ENCODE measurements at regions not wholly inside any gene's neighbourhood (a gene's known extent, or its start where the extent isn't known, plus 50 kb on each side); places are given as distances from the start of the nearest gene placed in this dataset.

GRCh38 chr9:84556556-84556955 is 113.0 kb upstream of the NTRK2 start:
- no peak overlapping the region for H3K4me2 ChIP-seq (ENCODE audit: low read length)
- ATAC-seq, result no peak
- ChIA-PET POLR2A (ENCODE audit: unreplicated experiment) (no interaction called here), CTCF (no interaction called here)
- H3K4me3 ChIP-seq (ENCODE audit: low read length), result no peak overlapping the region
- no peaks in the 10 kb centered on the region for H3K4me1 ChIP-seq (ENCODE audit: insufficient read depth, low read length)
- intact Hi-C loops (cut with micrococcal nuclease), result no loop called here
- no peaks in the 10 kb centered on the region for H3K79me2 ChIP-seq (ENCODE audit: low read length)
- no peaks in the 10 kb centered on the region for H3K27me3 ChIP-seq (ENCODE audit: low read length)
- no TSS peak for BruUV-seq (replicated peaks)
- no peaks in the 10 kb centered on the region for H4K20me1 ChIP-seq (ENCODE audit: low read length)
- H3K9ac ChIP-seq (ENCODE audit: low read length), result no peak overlapping the region
- TF ChIP-seq CTCF (conservative IDR thresholded peaks at IDR 0.05; ENCODE audit: low read depth, low read length) (no peak), EZH2 (IDR thresholded peaks at IDR 0.05; ENCODE audit: low read length, unreplicated experiment) (no peak), EZH2phosphoT487 (IDR thresholded peaks at IDR 0.05; ENCODE audit: borderline replicate concordance, low read length) (no peak)
- DNase-seq, result no peak
- H3K9me3 ChIP-seq (ENCODE audit: low read length), result no peaks in the 10 kb centered on the region
- H3K9me2 ChIP-seq (replicated peaks; ENCODE audit: low read length), result no peaks in the 10 kb centered on the region
- no peak overlapping the region for H3K27ac ChIP-seq (ENCODE audit: low read length)
- no peaks in the 10 kb centered on the region for H3K36me3 ChIP-seq (ENCODE audit: low read depth, low read length)
- H2AFZ ChIP-seq (ENCODE audit: low read length), result no peak overlapping the region
- H3F3A ChIP-seq (ENCODE audit: low read length, unreplicated experiment), result no peaks in the 10 kb centered on the region

- ATAC-seq (no peak), DNase-seq (no peak)
- no peak overlapping the region for H3K4me3 ChIP-seq (ENCODE audit: low read length)
- H3K27me3 ChIP-seq (ENCODE audit: low read length), result no peaks in the 10 kb centered on the region
- H3K9me2 ChIP-seq (replicated peaks; ENCODE audit: low read length), result no peaks in the 10 kb centered on the region
- no peak overlapping the region for H2AFZ ChIP-seq (ENCODE audit: low read length)
- BruUV-seq (replicated peaks), result no TSS peak
- no peaks in the 10 kb centered on the region for H3K4me1 ChIP-seq (ENCODE audit: insufficient read depth, low read length)
- H3K79me2 ChIP-seq (ENCODE audit: low read length), result no peaks in the 10 kb centered on the region
- H3F3A ChIP-seq (ENCODE audit: low read length, unreplicated experiment), result no peaks in the 10 kb centered on the region
- no peak overlapping the region for H3K27ac ChIP-seq (ENCODE audit: low read length)
- ChIA-PET CTCF (no interaction called here), POLR2A (ENCODE audit: unreplicated experiment) (no interaction called here)
- H3K4me2 ChIP-seq (ENCODE audit: low read length), result no peak overlapping the region
- H4K20me1 ChIP-seq (ENCODE audit: low read length), result no peaks in the 10 kb centered on the region
- H3K9me3 ChIP-seq (ENCODE audit: low read length), result no peaks in the 10 kb centered on the region
- TF ChIP-seq CTCF (conservative IDR thresholded peaks at IDR 0.05; ENCODE audit: low read depth, low read length), result no peak
- no peak for TF ChIP-seq EZH2 (IDR thresholded peaks at IDR 0.05; ENCODE audit: low read length, unreplicated experiment)
- no peak for TF ChIP-seq EZH2phosphoT487 (IDR thresholded peaks at IDR 0.05; ENCODE audit: borderline replicate concordance, low read length)
- no peak overlapping the region for H3K9ac ChIP-seq (ENCODE audit: low read length)
- no peaks in the 10 kb centered on the region for H3K36me3 ChIP-seq (ENCODE audit: low read depth, low read length)
- intact Hi-C loops (cut with micrococcal nuclease), result no loop called here
Observed at GRCh38 chr9:84557751-84558150, 111.8 kb upstream of the NTRK2 start.

- H3K4me2 ChIP-seq (ENCODE audit: low read length), result no peak overlapping the region
- BruUV-seq (replicated peaks), result no TSS peak
- no peak overlapping the region for H3K4me3 ChIP-seq (ENCODE audit: low read length)
- DNase-seq, result no peak
- H3F3A ChIP-seq (ENCODE audit: low read length, unreplicated experiment), result no peaks in the 10 kb centered on the region
- no peak overlapping the region for H3K27ac ChIP-seq (ENCODE audit: low read length)
- no peaks in the 10 kb centered on the region for H3K36me3 ChIP-seq (ENCODE audit: low read depth, low read length)
- CTCF ChIA-PET, result no interaction called here
- H2AFZ ChIP-seq (ENCODE audit: low read length), result no peak overlapping the region
- no peak overlapping the region for H3K9ac ChIP-seq (ENCODE audit: low read length)
- no peak for ATAC-seq
- intact Hi-C loops (cut with micrococcal nuclease), result no loop called here
- H3K4me1 ChIP-seq (ENCODE audit: insufficient read depth, low read length), result no peaks in the 10 kb centered on the region
- H4K20me1 ChIP-seq (ENCODE audit: low read length), result no peaks in the 10 kb centered on the region
- POLR2A ChIA-PET (ENCODE audit: unreplicated experiment), result no interaction called here
- H3K79me2 ChIP-seq (ENCODE audit: low read length), result no peaks in the 10 kb centered on the region
- TF ChIP-seq CTCF (conservative IDR thresholded peaks at IDR 0.05; ENCODE audit: low read depth, low read length) (no peak), EZH2phosphoT487 (IDR thresholded peaks at IDR 0.05; ENCODE audit: borderline replicate concordance, low read length) (no peak), EZH2 (IDR thresholded peaks at IDR 0.05; ENCODE audit: low read length, unreplicated experiment) (no peak)
- no peaks in the 10 kb centered on the region for H3K9me2 ChIP-seq (replicated peaks; ENCODE audit: low read length)
- no peaks in the 10 kb centered on the region for H3K27me3 ChIP-seq (ENCODE audit: low read length)
- H3K9me3 ChIP-seq (ENCODE audit: low read length), result no peaks in the 10 kb centered on the region
Observed at GRCh38 chr9:84563691-84564090, 105.8 kb upstream of the NTRK2 start.
